ENCODE measurements at regions not wholly inside any gene's neighbourhood (a gene's known extent, or its start where the extent isn't known, plus 50 kb on each side); places are given as distances from the start of the nearest gene placed in this dataset.

- POLR2A ChIA-PET, result no interaction called here
- intact Hi-C loops (cut with micrococcal nuclease), result no loop called here
- Mint-ChIP-seq H3K4me3 (ENCODE audit: unreplicated experiment) (no peak overlapping the region), H3K27ac (ENCODE audit: low read depth, unreplicated experiment) (no peak overlapping the region), H3K4me1 (ENCODE audit: insufficient read depth, unreplicated experiment) (peaks cover 5% of the 10 kb centered on the region), H3K9me3 (ENCODE audit: unreplicated experiment) (no peaks in the 10 kb centered on the region), H3K27me3 (ENCODE audit: insufficient read depth, unreplicated experiment) (no peaks in the 10 kb centered on the region), H3K36me3 (ENCODE audit: insufficient read depth, unreplicated experiment) (no peaks in the 10 kb centered on the region)
- CTCF ChIA-PET, result no interaction called here
- TF ChIP-seq CTCF (IDR thresholded peaks at IDR 0.05; ENCODE audit: unreplicated experiment), result no peak
- DNase-seq (ENCODE audit: unreplicated experiment), result no peak
- BruUV-seq (replicated peaks), result no TSS peak
Measured at GRCh38 chr17:55575058-55575636, 63.9 kb upstream of the SMIM36 start.

- no peak for TF ChIP-seq CTCF (IDR thresholded peaks at IDR 0.05; ENCODE audit: unreplicated experiment)
Measured at GRCh38 chr17:55572599-55572998, 61.3 kb upstream of the SMIM36 start.

GRCh38 chr17:55572139-55572538 lies 60.9 kb upstream of the SMIM36 start:
- Mint-ChIP-seq H3K9me3 (ENCODE audit: unreplicated experiment) (no peaks in the 10 kb centered on the region), H3K27ac (ENCODE audit: low read depth, unreplicated experiment) (no peak overlapping the region), H3K4me3 (ENCODE audit: unreplicated experiment) (no peak overlapping the region), H3K36me3 (ENCODE audit: insufficient read depth, unreplicated experiment) (no peaks in the 10 kb centered on the region), H3K4me1 (ENCODE audit: insufficient read depth, unreplicated experiment) (peaks cover 5% of the 10 kb centered on the region), H3K27me3 (ENCODE audit: insufficient read depth, unreplicated experiment) (no peaks in the 10 kb centered on the region)
- TF ChIP-seq CTCF (IDR thresholded peaks at IDR 0.05; ENCODE audit: unreplicated experiment), result no peak
- ChIA-PET CTCF (interaction anchor here (1.4 to 1.7 kb wide), 3 partner anchors 30 to 202 kb away, joined by 3 to 8 read pairs (median 4); no protein-coding TSS in a partner anchor), POLR2A (no interaction called here)
- no peak for DNase-seq (ENCODE audit: unreplicated experiment)
- intact Hi-C loops (cut with micrococcal nuclease), result no loop called here
- BruUV-seq (replicated peaks), result no TSS peak

More at GRCh38 chr17:55572599-55572998, 61.3 kb upstream of the SMIM36 start:
- intact Hi-C loops (cut with micrococcal nuclease), result no loop called here
- BruUV-seq (replicated peaks), result no TSS peak
- Mint-ChIP-seq H3K27me3 (ENCODE audit: insufficient read depth, unreplicated experiment) (no peaks in the 10 kb centered on the region), H3K27ac (ENCODE audit: low read depth, unreplicated experiment) (no peak overlapping the region), H3K4me3 (ENCODE audit: unreplicated experiment) (no peak overlapping the region), H3K9me3 (ENCODE audit: unreplicated experiment) (no peaks in the 10 kb centered on the region), H3K36me3 (ENCODE audit: insufficient read depth, unreplicated experiment) (no peaks in the 10 kb centered on the region), H3K4me1 (ENCODE audit: insufficient read depth, unreplicated experiment) (peaks cover 5% of the 10 kb centered on the region)
- ChIA-PET CTCF (interaction anchor here (1.4 to 1.7 kb wide), 3 partner anchors 30 to 201 kb away, joined by 3 to 8 read pairs (median 4); no protein-coding TSS in a partner anchor), POLR2A (no interaction called here)
- no peak for DNase-seq (ENCODE audit: unreplicated experiment)

GRCh38 chr17:55571095-55571494 lies 59.8 kb upstream of the SMIM36 start:
- no peak for DNase-seq (ENCODE audit: unreplicated experiment)
- POLR2A ChIA-PET, result no interaction called here
- no peak overlapping the region for H3K27ac Mint-ChIP-seq (ENCODE audit: low read depth, unreplicated experiment)
- no TSS peak for BruUV-seq (replicated peaks)
- no peaks in the 10 kb centered on the region for H3K27me3 Mint-ChIP-seq (ENCODE audit: insufficient read depth, unreplicated experiment)
- H3K4me3 Mint-ChIP-seq (ENCODE audit: unreplicated experiment), result no peak overlapping the region
- no peak for TF ChIP-seq CTCF (IDR thresholded peaks at IDR 0.05; ENCODE audit: unreplicated experiment)
- H3K4me1 Mint-ChIP-seq (ENCODE audit: insufficient read depth, unreplicated experiment), result peaks cover 5% of the 10 kb centered on the region
- intact Hi-C loops (cut with micrococcal nuclease), result no loop called here
- H3K9me3 Mint-ChIP-seq (ENCODE audit: unreplicated experiment), result no peaks in the 10 kb centered on the region
- H3K36me3 Mint-ChIP-seq (ENCODE audit: insufficient read depth, unreplicated experiment), result no peaks in the 10 kb centered on the region
- CTCF ChIA-PET, result interaction anchor here (1.0 to 1.7 kb wide), 4 partner anchors 31 to 203 kb away, joined by 3 to 8 read pairs (median 4); no protein-coding TSS in a partner anchor
